Fibroblast of gingiva (primary cell): ENCODE measurements at regions not wholly inside any gene's neighbourhood (a gene's known extent, or its start where the extent isn't known, plus 50 kb on each side); places are given as distances from the start of the nearest gene placed in this dataset.
A peak's percentile ranks its signal among the peaks of the same experiment; 100 is the strongest.

ENCODE experiments used
- DNase-seq: peaks from one replicate; pipeline ENCODE4 v3.0.0-alpha.2; 2011; ENCODE audit warnings: low read depth

GRCh38 chr15:29364426-29365078 is 94.9 kb upstream of the NSMCE3 start:
- no peak for DNase-seq

DNA sequence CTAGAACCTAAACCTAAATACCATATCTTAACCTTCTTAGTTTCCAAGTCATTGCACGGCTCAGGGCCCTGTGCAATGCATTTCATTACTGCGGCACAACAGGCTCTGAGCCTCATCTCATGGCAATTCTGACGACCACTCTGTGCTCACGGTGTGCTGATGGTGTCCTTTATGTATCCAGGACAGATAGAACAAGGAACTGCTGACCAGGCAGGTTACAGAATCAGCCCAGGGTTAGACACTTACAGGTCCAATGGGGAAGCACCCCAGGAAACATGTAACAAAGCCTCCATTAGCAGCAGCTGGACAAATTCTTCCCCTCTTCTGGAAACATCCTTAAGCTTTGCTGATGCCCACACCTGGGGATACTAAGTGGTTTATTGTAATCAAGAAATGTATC is 91.9 kb upstream of the NSMCE3 start:
- DNase-seq, result no peak

- no peak for DNase-seq
Observed at GRCh38 chr15:29360152-29360551, 90.5 kb upstream of the NSMCE3 start.

DNA sequence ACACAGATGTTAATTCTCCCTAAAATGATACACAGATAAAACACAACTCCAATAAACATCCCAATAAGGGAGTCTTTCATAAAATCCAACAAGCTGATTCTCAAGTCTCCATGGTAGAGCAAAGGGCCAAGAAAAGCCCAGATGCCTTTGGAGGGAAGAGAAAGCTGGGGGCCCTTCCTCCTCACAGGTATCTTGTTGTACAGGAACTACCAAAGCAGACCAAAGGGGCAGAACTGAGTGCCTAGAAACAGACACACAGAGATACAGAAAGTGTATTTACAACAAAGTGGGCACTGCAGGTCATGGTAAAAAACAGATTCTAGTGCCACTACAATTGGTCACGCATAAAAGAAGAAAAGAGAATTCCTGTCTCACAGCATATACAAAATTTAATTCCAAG is 87.2 kb upstream of the NSMCE3 start:
- no peak for DNase-seq

DNA sequence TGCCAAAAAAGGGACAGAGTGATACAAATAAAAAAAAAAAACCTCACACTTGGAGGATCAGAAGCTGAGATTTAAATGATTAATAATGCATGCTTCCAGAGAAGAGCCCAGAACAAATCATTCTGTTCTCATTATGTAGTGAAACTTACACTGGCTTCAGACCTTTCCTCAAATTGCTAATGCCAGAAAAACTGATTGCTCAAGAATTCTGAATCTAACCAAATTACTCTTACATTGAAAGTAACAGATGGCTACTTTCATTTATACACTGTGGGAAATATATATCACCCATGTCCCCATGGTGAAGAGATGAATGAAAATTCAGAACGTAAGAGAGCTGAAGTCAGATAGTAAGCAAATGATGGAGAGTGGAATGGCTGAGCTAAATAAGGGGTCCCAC is 85.9 kb upstream of the NSMCE3 start:
- no peak for DNase-seq

DNA sequence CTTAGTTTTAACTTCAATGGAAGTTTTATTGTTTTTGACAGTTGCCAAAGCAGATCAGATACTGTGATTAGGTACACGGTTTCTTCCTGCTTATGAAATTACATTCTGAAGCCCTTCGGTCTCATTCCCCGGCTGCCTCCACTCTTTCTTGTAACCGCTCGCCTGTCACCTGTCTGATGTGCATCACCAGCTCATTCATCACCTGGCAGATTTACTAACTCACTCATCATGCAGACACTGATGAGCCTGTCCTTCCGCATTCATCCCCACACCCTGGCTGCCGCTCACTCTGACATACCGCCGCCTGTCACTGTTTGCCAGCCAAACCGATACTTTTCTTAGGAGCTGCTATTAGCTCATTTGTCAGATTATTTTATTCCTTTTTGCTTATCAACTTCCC is 82.8 kb upstream of the NSMCE3 start:
- DNase-seq, result no peak

- no peak for DNase-seq
Observed at GRCh38 chr15:29349196-29349595, 79.6 kb upstream of the NSMCE3 start.

DNA sequence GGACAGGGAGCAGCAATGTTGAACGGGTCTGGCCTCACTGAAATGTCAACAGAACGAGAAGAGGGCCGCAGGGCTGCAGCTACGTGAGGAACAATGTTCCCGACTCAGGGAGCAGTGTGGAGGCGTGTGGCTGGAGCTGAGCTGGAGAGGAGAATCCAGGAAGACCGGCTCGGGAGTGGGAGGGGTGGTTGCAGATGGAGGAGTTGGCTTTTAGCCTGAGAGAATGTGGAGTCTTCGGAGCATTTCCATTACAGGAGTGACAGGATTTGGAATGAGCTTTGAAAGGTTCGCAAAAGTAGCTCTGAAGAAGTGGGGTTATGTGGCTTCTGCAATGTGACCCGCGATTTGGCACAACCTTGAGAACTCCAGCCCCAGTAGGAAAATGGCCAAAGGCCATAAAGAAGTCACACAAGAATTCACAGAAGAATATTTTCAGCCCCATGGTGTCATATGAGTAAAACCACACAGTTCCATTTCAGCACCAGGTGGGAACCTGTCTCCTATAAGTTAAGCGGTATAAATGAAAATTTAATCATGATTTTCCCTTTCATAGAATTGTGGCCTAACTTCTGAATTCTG is 78.8 kb upstream of the NSMCE3 start:
- no peak for DNase-seq

DNA sequence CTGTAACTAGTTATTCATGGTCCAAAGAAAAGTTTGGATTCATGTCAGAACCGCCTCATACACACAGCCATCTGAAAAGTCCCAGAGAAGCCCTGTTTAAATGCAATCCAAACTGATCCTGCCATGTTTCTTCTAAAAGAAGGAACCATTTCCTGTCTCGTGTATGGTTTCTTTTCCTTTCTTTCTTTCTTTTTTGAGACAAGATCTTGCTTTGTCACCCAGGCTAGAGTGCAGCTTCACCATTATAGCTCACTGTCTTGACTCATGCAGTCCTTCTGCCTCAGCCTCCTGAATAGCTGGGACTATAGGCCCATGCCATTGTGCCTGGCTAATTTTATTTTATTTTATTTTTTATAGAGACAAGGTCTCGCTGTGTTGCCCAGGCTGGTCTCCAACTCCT is 77.4 kb upstream of the NSMCE3 start:
- DNase-seq, result no peak

DNA sequence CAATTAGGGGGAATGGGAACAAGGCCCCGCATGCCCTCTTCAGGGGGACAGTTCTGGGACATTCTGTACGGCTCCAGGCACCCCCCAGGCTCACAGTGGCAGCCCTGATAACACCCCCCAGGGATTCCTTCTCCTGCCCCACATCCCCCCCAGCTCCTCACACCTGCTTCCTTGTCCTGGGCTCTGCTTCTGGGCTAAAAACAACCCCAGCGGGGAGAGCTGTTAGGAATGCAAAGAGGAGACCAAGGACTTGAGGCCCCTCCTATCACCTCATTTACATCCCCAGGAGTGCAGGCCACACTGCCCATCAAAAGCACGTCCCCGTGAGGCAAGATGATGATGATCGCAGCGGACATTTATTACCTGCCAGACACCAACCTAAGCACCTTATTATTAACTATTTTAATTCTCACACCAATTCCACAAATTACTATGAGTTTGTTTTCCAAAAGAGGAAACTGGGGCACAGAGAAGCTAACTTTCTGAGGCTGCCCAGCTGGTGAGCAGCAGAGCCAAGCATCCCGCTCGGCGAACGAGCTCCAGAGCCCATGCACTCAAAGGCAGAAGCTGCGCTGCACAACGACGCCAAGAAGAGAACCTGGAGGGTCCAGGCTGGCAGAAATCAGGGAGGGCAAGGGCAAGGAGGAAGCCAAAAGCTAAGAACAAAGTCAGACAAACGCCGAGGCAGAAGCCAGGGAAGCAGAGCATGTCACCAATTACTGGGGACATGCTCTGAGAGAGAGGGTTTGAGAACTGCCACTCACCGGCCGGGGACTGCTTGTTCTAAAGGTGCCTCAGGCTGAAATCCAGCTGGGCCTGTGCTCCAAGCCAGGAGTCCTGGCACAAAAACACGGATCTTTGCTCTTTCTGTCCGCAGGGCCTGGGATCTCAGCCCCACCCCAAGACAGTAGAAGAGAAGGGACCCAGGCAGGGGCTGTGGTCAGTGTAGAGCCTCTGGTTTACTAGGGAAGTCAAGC is 76.2 kb upstream of the NSMCE3 start:
- no peak for DNase-seq

- no peak for DNase-seq
Observed at GRCh38 chr15:29344474-29344873, 74.9 kb upstream of the NSMCE3 start.

DNA sequence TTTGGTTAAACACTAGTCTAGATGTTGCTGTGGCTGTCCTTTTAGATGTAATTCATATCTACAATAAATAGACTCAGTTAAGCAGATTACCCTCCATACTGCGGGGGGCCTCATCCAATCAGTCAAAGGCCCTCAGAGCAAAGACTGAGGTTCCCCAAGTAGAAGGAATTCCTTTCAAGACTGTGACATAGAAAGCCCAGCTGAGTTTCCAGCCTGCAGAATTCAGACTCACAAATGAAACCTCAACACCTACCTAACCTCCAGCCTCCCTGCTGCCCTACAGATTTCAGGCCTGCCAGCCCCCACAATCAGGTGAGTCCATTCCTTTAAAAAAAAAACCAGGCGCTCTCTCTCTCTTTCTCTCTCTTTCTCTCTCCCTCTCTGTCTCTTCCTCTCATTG is 73.6 kb upstream of the NSMCE3 start:
- DNase-seq, result no peak

DNA sequence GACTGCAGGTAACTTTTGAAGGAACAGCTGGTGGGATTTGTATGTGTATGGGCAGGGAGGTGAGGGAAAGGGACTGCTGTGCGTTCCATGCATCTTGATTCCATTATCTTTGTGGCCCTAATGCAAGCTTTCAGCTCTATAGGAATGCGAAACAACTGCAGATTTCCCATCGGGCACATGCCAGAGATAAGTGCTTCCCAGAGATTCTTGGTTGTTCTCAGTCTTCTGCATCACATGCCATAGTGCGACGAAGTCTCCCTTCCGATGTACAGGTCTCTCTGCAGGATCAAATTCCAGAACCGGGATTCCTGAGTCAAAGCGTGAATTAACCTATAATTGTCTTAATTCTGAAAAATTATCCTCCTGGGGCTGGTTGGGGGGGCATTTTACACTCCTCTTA is 72.6 kb upstream of the NSMCE3 start:
- no peak for DNase-seq

- peak; percentile 30 for DNase-seq
Observed at GRCh38 chr15:29337156-29337959, 67.7 kb upstream of the NSMCE3 start.

DNA sequence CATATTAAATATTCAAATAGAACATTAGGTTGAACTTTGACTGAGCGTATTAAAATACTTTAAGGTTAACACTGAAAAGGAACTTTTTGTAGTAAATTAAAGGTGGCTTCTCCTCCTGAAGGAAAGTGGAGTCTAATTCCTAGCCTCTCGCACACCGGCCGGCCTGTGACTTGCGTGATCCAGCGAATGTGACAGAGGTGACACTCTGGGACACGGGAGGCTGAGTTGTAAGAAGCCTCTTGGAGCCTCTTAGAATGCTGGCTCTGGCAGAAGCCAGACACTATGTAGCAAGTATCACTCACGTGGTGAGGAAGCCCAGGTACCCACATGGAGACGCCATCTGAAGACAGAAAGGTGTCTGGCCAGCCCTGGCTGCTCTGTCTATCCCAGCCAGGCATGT is 64.9 kb upstream of the NSMCE3 start:
- DNase-seq, result no peak

GRCh38 chr15:29333261-29333660 is 63.6 kb upstream of the NSMCE3 start:
- DNase-seq, result no peak

GRCh38 chr15:29331669-29332068 is 62.0 kb upstream of the NSMCE3 start:
- DNase-seq, result no peak

DNA sequence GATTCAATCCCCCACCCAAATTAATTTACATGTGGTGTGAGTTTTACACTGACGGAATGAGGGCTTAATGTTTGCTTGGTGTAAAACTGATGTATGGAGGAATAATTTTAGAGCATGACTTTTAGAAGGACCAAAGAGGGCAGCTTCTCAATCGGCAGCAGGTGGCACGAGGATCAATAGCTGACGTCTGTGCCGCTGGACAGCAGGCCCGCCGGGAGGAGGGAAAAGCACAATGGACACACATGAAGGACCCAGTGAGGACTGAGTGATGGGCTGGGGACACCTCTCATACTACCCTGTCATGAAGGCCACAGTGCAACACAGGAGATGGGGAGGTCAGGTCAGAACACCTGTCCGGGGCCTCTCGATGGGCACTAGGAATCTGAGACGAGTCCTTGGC is 61.4 kb upstream of the NSMCE3 start:
- DNase-seq, result no peak

DNA sequence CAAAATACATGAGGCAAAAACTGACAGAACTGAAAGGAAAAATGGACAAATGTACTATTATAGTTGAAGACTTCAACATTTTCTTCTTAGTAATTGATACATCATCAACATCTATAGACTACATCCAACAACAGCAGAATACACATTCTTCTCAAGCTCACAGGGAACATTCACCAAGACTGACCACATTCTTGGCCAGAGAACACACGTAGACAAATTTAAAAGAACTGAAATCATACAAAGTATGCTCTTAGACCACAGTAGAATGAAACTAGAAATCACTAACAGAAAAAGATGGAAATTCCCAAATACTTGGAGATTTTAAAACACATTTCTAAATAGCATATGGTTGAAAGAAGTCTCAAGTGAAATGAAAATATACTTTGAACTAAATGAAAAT is 55.1 kb upstream of the NSMCE3 start:
- no peak for DNase-seq

DNA sequence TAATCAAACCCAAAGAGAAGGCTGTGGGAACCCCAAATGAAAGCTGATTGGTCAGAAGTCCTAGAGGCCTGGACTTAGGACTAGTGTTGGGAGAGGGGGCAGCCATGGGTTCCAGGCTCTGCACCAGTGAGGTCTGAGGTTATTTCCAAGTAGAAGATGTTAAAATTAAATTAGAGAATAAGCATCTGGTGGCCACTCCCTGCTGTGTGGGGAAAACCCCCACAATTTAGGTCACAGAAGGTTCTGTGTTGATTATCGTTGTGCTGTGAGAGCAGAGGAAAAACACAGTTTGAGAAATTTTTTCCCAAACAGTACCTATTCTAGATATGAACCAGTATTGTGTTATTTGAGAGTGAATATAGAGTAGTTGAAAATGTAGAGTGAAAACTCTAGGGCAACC is 53.9 kb upstream of the NSMCE3 start:
- DNase-seq, result no peak

DNA sequence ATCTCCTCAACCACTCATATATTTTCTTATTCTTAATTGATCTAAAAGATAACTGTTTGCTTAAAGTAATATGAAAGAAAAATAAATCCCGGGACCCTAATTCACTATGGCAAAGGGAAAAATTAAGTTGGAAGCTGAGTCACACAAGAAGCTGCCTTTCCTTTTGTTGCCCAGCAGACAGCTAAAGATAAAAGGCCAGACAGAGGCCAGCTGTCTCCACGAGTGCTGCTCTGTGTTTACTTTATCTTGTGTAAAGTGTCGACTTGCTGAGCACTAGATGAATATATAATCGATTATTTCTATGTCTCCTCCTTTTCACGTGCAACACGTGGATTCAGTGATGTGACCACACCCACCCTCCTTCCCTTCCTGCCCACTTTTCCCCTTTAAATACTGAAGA is 52.8 kb upstream of the NSMCE3 start:
- no peak for DNase-seq

DNA sequence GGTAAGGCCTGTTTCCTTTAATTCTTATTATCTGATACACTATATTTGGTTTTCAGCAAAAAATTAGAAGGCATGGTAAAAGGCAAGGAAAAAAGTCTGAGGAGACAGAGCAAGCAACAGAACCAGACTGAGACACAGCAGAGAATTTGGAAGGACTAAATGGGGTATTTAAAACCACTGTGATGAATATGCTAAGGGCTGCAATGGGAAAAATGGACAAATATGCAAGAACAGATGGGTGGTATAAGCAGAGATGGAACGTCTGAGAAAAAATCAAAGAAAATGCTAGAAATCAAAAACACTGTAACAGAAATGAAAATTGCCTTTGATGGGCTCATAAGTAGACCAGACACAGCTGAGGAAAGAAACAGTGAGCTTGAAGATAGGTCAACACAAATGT is 50.8 kb upstream of the NSMCE3 start:
- DNase-seq, result no peak
